HEK293T (cell line): ENCODE measurements at regions not wholly inside any gene's neighbourhood (a gene's known extent, or its start where the extent isn't known, plus 50 kb on each side); places are given as distances from the start of the nearest gene placed in this dataset.

Experiments
- CTCF ChIA-PET: fragments of 350-600 bp; formaldehyde crosslinking; extraction: SDS; loops from one replicate; lab custom pipeline; 2021; ENCODE audit warnings: antibody characterized with exemption, inconsistent platforms; lab: Yijun Ruan, JAX
- POLR2A ChIA-PET: fragments of 350-600 bp; formaldehyde crosslinking; extraction: SDS; loops from one replicate; lab custom pipeline; 2020; ENCODE audit warnings: antibody characterized with exemption, inconsistent platforms; lab: Yijun Ruan, JAX
- DNase-seq: peaks from one replicate; pipeline ENCODE4 v3.0.0; 2012; ENCODE audit warnings: mixed read lengths; ENCODE audit errors: extremely low spot score
- ARNT ChIP-seq: fragments of 450-650 bp; IDR thresholded peaks from 2 replicates; pipeline ENCODE4 v1.6.1; 2017; ENCODE audit warnings: mild to moderate bottlenecking
- BHLHE40 ChIP-seq: fragments of 450-650 bp; IDR thresholded peaks from 2 replicates; pipeline ENCODE4 v1.6.1; 2016; ENCODE audit warnings: mild to moderate bottlenecking, moderate library complexity, borderline replicate concordance
- CTBP1 ChIP-seq: fragments of 450-650 bp; IDR thresholded peaks from 2 replicates; pipeline ENCODE4 v1.6.1; 2016; ENCODE audit warnings: borderline replicate concordance
- ELF4 ChIP-seq: fragments of 450-650 bp; IDR thresholded peaks from 2 replicates; pipeline ENCODE4 v1.6.1; 2017; ENCODE audit warnings: antibody characterized with exemption
- FOXA1 ChIP-seq: fragments of 450-650 bp; IDR thresholded peaks from 2 replicates; pipeline ENCODE4 v1.6.1; 2016; ENCODE audit warnings: mild to moderate bottlenecking
- FOXK2 ChIP-seq: fragments of 450-650 bp; IDR thresholded peaks from 2 replicates; pipeline ENCODE4 v1.6.1; 2016; ENCODE audit warnings: mild to moderate bottlenecking
- FOXM1 ChIP-seq: fragments of 450-650 bp; IDR thresholded peaks from 2 replicates; pipeline ENCODE4 v1.6.1; 2017; ENCODE audit warnings: mild to moderate bottlenecking, borderline replicate concordance
- HDGF ChIP-seq: fragments of 450-650 bp; IDR thresholded peaks from 2 replicates; pipeline ENCODE4 v1.6.1; 2017; ENCODE audit warnings: antibody characterized with exemption, borderline replicate concordance
- L3MBTL2 ChIP-seq: fragments of 450-650 bp; conservative IDR thresholded peaks from 2 replicates; pipeline ENCODE4 v1.6.1; 2016; ENCODE audit warnings: mild to moderate bottlenecking
- LEF1 ChIP-seq: fragments of 450-650 bp; IDR thresholded peaks from 2 replicates; pipeline ENCODE4 v1.6.1; 2017; ENCODE audit warnings: mild to moderate bottlenecking, borderline replicate concordance
- NFRKB ChIP-seq: fragments of 450-650 bp; IDR thresholded peaks from 2 replicates; pipeline ENCODE4 v1.6.1; 2016; ENCODE audit warnings: mild to moderate bottlenecking, moderate library complexity
- SP1 ChIP-seq: fragments of 450-650 bp; IDR thresholded peaks from 2 replicates; pipeline ENCODE4 v1.6.1; 2017
- SUZ12 ChIP-seq: fragments of 450-650 bp; IDR thresholded peaks from 2 replicates; pipeline ENCODE4 v1.6.1; 2016; ENCODE audit warnings: mild to moderate bottlenecking
- TARDBP ChIP-seq: fragments of 450-650 bp; IDR thresholded peaks from 2 replicates; pipeline ENCODE4 v1.6.1; 2016
- ZNF384 ChIP-seq: fragments of 450-650 bp; IDR thresholded peaks from 2 replicates; pipeline ENCODE4 v1.6.1; 2016
- TF ChIP-seq, protein P1 (sequence below): fragments of 450-650 bp; IDR thresholded peaks from 2 replicates; pipeline ENCODE4 v1.6.1; 2016

DNA sequence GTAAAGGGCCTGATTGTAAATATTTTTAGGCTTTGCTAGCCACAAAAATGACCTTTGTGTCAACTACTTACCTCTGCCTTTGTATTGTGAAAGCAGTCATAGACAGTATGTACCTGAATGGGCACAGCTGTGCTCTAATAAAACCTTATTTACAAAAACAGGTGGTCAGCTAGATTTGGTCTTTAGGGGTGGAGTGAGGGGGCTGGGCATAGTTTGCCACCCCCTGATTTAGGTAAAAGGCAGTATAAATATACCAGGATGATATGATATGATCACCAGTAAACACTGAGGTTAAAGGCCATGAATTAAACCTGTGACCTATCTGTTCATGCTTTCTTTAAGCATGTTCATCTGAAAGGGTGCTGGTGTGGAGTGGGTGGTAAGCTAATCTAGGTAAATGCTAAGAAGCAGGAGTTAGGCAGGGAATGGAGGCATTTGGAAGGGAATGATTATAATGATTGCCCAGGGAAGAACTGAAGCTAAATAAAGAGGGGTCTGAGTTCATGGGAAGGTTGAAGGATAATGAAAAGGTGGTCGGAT lies 77.1 kb upstream of the BCAT1 start:
- TF ChIP-seq, protein P1, sequence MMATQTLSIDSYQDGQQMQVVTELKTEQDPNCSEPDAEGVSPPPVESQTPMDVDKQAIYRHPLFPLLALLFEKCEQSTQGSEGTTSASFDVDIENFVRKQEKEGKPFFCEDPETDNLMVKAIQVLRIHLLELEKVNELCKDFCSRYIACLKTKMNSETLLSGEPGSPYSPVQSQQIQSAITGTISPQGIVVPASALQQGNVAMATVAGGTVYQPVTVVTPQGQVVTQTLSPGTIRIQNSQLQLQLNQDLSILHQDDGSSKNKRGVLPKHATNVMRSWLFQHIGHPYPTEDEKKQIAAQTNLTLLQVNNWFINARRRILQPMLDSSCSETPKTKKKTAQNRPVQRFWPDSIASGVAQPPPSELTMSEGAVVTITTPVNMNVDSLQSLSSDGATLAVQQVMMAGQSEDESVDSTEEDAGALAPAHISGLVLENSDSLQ = no peak
- no peak for TF ChIP-seq ZNF384
- TF ChIP-seq NFRKB = no peak
- TF ChIP-seq SUZ12 = no peak
- no peak for TF ChIP-seq BHLHE40
- no peak for TF ChIP-seq CTBP1
- no peak for TF ChIP-seq FOXA1
- TF ChIP-seq ELF4 = no peak
- no peak for TF ChIP-seq FOXM1
- no peak for TF ChIP-seq TARDBP
- ChIA-PET CTCF (no interaction called here), POLR2A (no interaction called here)
- DNase-seq = no peak

DNA sequence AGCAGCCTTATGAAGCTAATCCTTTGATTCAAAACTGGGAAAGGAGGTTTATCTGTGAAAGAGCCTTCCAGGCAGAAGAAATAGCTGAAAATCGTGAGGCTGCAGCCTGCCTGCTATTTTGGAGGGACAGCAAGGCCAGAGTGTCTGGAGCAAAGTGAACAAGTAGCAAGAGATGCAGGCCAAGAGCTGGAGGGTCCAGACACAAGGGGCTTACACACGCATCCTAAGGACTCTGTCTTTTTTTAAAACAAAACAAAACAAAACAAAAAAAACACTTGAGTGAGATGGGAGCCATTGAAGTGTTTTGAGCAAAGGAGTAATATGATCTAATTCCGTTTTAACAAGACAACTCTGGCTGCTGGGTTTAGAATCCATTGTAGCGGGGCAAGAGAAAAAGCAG lies 76.4 kb upstream of the BCAT1 start:
- TF ChIP-seq ZNF384 (no peak), SUZ12 (no peak), CTBP1 (no peak), LEF1 (no peak), FOXM1 (no peak)
- no peak for DNase-seq
- ChIA-PET CTCF (interaction anchor here (1.1 kb wide), 1 partner anchor 33 kb away, joined by 3 read pairs; no protein-coding TSS in a partner anchor), POLR2A (no interaction called here)

DNA sequence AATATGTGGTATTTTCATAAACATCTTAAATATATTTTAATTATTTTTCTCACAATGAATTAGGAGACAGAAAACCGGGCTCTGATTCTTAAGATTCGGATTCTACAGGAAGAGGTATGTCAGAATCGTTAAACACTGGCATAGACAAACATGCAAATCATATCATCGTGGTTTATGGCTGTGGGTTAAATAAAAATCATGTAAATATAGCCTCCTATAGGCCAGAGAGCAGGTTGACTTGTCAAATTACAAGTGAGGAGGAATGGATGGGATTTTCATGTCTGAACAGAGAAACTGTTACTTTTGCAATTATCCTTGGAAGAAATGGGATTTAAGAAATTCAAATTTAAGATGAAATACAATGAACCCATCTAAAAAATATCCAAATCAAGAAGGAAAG lies 74.9 kb upstream of the BCAT1 start:
- CTCF ChIA-PET = no interaction called here
- DNase-seq = no peak
- POLR2A ChIA-PET = no interaction called here
- TF ChIP-seq FOXK2 (no peak), LEF1 (no peak)

DNA sequence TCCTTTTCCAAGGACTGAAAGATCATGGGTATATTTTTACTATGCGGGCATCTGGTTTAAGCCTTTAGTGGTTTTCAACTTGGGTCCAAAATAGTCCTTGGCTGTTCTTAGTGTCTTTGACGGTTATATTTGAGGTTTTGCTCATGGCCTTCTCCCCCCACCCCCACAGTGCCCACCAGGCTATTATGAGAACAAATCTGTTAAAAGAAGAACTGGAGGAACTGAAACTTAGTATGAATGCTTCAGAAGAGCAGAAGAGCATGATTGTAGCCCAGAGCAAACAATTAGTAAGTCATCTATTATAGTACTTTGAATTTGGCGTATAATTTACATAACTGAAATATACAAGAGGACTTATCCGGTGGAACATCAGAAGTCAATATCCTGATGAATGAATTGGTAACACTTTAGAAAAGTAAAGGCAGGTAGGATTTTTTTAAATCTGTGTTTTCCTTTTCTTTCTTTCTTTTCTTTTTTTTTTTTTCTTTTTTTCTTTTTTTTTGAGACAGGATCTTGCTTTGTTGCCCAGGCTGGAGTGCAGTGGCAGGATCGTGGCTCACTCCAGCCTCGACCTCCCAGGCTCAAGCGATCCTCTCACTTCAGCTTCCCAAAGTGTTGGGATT lies 71.8 kb upstream of the BCAT1 start:
- CTCF ChIA-PET = no interaction called here
- TF ChIP-seq FOXM1 (no peak), CTBP1 (no peak), FOXK2 (no peak), ZNF384 (no peak), L3MBTL2 (no peak), SUZ12 (no peak), HDGF (no peak), TARDBP (no peak), FOXA1 (no peak), ELF4 (no peak), SP1 (no peak), BHLHE40 (no peak)
- DNase-seq = no peak
- POLR2A ChIA-PET = interaction anchor here (0.6 kb wide), 1 partner anchor 11 kb away, joined by 3 read pairs; no protein-coding TSS in a partner anchor

DNA sequence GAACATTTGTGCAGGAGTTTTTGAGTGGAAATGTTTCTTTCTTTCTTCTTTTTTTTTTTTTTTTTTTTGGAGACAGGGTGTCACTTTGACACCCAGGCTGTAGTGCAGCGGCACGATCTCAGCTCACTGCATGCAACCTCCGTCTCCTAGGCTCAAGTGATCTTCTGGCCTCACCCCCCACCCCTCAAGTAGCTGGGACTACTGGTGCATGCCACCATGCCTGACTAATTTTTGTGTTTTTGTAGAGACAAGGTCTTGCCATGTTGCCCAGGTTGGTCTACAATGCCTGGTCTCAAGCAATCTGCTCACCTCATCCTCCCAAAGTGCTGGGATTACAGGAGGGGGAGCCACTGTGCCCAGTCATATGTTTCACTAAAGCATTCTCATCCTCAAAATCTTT lies 69.2 kb upstream of the BCAT1 start:
- ChIA-PET POLR2A (no interaction called here), CTCF (no interaction called here)
- DNase-seq = no peak
- no peak for TF ChIP-seq FOXM1
- TF ChIP-seq ELF4 = no peak
- no peak for TF ChIP-seq CTBP1
- no peak for TF ChIP-seq FOXK2
- TF ChIP-seq L3MBTL2 = no peak
- no peak for TF ChIP-seq LEF1
- no peak for TF ChIP-seq ARNT
- TF ChIP-seq, protein P1 = no peak
- no peak for TF ChIP-seq SP1
- TF ChIP-seq ZNF384 = no peak
- TF ChIP-seq HDGF = no peak
- TF ChIP-seq BHLHE40 = no peak
- no peak for TF ChIP-seq NFRKB
- no peak for TF ChIP-seq TARDBP
- TF ChIP-seq SUZ12 = no peak
- TF ChIP-seq FOXA1 = no peak

DNA sequence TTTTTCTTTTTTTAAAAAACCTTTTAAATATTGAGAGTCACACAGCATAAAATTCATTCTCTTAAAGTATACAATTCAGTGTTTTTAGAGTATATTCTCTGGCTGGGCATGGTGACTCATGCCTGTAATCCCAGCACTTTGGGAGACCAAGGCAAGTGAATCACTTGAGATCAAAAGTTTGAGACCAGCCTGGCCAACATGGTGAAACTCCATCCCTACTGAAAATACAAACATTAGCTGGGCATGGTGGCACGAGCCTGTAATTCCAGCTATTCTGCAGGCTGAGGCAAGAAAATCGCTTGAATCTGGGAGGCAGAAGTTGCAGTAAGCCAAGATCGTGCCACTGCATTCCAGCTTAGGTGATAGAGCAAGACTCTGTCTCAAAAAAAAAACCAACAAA lies 68.4 kb upstream of the BCAT1 start:
- TF ChIP-seq TARDBP (no peak), NFRKB (no peak), ZNF384 (no peak), FOXK2 (no peak), ELF4 (no peak), CTBP1 (no peak), L3MBTL2 (no peak), FOXM1 (no peak), HDGF (no peak), SP1 (no peak), LEF1 (no peak), BHLHE40 (no peak), SUZ12 (no peak), FOXA1 (no peak), ARNT (no peak)
- TF ChIP-seq, protein P1 = no peak
- ChIA-PET POLR2A (no interaction called here), CTCF (interaction anchor here (0.6 kb wide), 1 partner anchor 138 kb away, joined by 3 read pairs; no protein-coding TSS in a partner anchor)
- no peak for DNase-seq
